GM04503 (cell line): ENCODE measurements at regions not wholly inside any gene's neighbourhood (a gene's known extent, or its start where the extent isn't known, plus 50 kb on each side); places are given as distances from the start of the nearest gene placed in this dataset.
"Not testable (repeated sequence)": the region's sequence is repeated elsewhere in the genome, so short reads cannot be mapped to it uniquely, and the experiment has no call there.

Source experiments
- DNase-seq: peaks from one replicate; pipeline ENCODE4 v3.0.0-alpha.2; 2012; ENCODE audit warnings: low read depth

GRCh38 chr15:60137711-60138396, 133.7 kb downstream of the FOXB1 start:
- DNase-seq: no peak

DNA sequence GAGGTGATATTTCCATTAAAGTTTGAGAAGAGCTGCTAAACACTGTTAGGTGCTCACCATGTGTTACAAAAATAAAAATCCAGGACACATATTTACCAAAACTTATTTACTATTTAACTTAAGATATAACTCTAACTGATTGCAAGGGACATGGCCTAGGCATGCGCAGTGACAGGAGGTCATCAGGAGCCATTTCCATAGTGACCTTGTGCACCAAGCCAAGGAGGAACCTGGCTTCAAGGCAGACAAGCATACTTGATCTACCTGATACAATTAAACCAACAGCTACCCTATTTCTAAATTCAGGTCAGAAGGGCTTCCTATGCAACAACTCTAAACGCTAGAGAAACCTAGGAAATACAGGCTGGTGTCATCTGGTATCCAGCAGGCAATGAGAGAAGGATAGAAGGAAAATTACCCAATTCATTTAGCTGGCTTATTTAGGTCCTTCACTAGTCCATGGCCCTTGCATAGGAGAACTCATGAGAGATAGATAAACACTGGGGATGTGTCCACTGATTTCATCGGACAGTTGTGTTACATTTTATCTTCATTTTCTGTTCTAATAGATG, 134.4 kb downstream of the FOXB1 start:
- DNase-seq: no peak

DNA sequence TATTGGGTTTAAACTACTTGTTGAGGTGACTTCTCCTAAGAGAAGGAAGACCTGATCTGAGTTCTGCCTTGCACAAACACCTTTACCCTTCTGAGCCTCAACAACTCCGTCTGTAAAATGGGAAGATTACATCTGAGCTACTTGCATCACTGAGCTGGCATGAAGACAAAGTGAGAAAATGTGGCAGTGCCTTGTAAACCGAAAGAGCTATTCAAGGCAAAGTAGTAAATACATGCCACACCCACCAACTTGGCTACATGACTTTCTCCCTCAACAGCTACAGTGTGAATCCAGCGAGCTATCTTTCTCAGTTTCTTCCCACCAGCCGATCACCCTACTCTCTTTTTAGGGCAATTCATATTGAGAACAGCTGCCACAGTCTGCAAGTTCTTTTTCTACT, 148.3 kb downstream of the FOXB1 start:
- no peak for DNase-seq

GRCh38 chr15:60154764-60155325, 150.7 kb downstream of the FOXB1 start:
- no peak for DNase-seq

DNA sequence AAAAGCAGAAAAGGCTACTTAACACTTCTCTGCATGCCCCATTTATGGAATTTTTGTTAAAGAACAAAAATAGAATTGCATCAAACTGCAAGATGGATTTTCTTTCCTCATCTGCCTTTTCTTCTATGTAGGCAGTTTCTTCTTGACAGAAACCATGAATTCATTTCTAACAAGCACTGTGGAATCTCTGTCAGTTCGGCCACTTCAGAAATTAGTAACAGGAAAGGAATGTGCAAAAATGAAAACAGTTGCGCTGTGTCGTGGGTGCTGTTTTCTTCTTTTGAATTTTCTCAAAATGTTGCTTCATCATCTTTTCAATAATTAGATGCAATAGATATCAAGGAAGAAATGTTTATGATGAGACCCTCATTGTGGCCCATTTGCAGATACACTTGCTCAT, 151.6 kb downstream of the FOXB1 start:
- peak; percentile 15 for DNase-seq

DNA sequence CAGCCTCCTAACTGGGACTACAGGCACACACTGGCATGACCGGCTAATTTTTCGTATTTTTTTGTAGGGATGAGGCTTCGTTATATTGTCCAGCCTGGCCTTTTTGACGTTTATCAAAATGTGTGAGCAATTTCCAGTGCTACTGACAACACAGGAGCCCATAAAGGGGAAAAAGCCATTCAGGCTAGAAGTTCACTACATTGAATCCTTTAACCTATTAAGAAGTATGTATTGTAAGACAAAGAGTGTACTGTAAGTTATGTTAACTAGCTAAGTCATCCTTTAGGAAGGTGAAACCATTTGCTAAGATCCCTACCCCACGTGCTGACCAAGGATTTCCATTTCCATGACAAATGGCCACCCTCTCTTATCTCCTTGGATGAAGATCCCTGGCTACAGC, 156.8 kb downstream of the FOXB1 start:
- DNase-seq: no peak

GRCh38 chr15:60161704-60162103, 157.6 kb downstream of the FOXB1 start:
- no peak for DNase-seq

DNA sequence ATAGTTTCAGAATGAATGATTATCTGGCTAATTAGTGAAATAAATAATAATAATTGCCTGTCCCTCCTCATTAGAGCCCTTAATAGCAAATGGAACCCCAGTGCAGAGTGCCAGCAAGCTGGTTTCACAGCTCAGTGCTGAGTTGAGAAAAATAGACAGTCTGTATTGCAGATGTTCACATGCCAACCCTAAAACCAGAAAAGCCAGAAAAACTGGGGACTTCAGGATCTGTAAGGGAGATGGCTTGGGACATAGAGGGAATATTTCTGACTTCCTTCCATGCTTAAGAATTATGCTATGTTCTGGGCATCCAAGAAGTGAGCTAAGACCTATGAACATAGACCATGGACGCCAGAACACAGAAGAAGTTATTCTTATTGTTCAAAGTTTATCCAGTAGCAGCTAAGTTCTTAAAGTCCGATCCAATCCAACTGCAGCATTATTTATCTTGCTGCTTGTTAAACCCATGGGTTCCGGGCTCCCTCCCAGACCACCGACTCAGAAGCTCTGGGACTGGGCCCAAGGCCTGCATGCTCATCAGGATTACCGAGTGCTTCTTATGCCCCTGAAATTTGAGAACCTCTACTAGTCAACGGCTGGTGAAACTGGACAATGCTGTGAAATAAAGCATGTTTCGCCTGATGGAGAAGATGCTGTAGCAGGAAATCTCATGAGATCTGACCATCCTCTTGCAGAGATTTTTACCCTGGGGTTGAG, 158.3 kb downstream of the FOXB1 start:
- no peak for DNase-seq

DNA sequence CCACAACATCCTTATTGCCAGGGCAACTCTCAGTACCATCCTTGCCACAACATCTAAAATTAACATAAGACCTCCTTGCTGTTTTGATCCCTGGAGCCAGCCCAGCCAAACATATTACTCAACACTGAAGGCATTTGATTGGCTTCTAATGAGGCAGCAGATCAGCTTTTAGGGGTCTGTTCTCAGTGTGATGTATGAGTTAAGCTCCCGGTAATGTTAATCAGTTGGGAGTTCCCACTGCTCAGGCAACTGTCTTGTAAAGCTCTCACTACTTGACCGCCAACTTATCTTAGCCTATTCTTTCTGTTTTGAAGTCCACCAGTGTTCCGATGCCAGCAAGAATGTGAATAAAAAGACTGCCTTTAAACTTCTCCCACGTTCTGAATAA, 158.9 kb downstream of the FOXB1 start:
- DNase-seq: no peak

- DNase-seq: no peak
Measured at GRCh38 chr15:60165111-60165510, 161.0 kb downstream of the FOXB1 start.

GRCh38 chr15:60172143-60172542, 168.0 kb downstream of the FOXB1 start:
- no peak for DNase-seq

DNA sequence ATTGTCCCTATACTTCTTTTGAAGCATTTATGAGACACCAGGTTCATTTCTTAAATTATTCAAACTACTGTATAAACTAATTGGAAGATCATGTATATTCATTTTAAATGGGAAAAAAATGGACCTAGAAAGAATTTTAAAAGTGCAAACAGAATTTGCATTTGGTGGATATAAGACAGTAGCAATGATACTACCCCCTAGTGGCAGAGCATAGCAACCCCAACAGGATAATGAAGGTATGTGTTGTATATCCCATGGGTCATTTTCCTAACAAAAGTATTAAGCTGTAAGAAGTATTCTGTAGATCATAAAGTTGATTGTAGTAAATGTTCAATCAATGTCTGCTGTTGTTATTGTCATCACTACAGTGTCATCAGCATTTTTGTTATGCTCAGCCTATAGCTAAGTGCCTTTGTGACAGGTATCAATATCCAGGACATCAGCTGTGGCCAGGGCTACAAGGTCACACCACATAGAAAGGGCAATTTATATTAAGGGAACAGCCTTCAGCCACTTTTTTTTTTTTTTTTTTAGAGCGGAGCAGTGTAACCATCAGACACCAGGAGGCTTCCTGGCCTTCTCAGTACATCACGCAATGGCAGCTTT, 175.8 kb downstream of the FOXB1 start:
- DNase-seq: peak; percentile 3

DNA sequence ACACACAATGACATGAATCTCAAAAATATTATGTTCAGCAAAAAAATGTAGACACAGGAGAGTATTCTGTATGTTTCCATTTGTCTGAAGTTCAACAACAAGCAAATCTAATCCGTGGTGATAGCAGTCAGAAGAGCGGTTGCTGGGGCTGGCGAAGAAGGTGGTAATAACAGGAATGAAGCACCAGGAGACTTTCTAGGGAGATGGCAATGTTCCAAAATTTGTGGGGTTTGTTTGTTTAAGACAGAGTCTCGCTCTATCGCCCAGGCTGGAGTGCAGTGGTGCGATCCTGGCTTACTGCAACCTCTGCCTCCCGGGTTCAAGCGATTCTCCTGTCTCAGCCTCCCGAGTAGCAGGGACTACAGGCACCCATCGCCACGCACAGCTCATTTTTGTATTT, 177.8 kb downstream of the FOXB1 start:
- DNase-seq: not testable (repeated sequence)

DNA sequence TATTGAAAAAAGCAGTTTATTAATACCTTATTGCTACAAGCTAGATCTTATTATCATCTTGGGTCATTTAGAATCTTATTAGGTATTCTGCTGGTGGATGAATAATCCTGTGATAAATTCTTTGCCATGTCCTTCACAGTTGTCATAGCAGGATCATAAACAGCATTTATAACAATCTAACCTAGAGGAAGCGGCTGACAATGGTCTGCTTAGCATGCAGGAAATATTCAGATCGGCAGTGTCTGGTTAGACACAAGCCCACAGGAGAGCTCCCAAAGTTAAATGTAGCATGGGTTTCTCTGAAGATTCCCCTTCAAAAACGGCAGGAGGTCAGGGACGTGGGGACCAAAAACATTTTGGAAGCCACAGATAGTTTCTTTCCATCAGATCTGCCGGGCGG, 179.3 kb downstream of the FOXB1 start:
- no peak for DNase-seq

DNA sequence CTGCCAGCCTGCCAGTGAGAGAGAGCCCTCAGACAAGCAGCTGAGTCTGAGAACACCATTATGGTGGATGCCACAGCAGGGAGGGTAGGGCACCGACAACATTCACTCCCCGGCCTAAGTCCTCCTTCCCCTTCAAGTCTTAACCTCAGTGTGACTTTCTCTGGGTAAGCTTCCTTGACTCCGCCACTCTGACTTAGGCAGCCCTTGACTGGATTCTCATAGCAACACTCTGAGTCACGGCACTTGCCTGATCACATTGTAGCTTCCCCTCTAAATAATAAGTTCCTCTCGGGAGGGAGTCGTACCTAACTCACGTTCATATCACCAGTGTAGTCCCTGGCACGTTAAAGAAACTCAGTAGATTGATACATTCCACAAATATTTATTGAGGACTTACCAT, 180.5 kb downstream of the FOXB1 start:
- DNase-seq: no peak

DNA sequence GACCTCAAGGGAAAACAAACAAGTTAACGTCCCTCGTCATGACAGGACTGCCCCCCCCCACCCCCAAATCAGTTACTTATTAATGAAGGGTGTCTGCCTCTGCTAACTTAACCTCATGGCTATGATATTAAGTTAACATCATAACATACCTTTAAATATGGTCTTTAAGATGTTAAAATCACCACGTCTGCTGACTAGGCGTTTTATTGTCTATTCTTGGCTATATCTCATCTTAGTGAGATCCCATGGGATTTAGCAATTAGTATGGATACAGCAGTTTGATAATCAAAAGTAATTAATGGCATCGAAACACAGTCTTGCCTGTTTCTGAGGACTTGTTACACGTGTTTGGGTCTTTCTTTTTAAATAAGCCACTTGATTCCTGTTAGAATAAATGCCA, 186.9 kb downstream of the FOXB1 start:
- no peak for DNase-seq

DNA sequence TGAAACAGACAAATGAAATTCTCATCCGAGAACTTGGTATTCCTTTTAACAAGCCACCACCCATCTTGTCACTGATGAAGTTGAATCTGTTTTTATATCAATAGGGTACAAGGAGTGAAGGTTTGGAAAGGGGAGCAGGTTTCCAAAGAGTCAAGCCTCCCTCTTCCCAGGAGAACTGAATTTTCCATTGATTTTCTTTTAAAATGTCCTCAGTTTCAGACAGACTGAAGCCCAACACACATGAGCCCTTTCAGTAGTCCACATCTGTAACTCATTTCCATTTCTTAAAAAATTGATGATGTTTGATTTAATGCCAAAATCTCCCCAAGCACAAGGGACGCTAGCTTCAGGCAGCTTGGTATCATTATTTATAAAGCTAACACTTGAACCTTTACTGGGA, 187.7 kb downstream of the FOXB1 start:
- no peak for DNase-seq

DNA sequence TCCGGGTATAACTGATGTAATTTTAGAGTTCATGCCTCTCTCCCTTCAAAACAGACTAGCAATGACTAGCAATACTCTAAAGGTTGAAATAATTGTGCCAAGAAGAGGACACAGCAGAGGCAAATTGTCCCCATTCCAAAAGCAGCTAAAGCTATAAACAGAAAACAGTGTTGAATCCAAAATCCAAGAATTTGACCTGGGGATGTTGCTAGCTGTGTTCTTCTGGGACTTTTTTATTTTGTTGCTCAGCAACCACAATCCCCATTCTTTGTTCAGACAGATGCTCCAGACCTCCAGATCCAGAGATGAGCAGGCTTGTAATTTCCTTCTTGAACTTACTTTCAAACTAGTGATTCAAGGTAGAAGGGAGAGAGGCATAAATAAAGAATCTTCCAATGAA, 191.5 kb downstream of the FOXB1 start:
- DNase-seq: no peak

- DNase-seq: no peak
Measured at GRCh38 chr15:60204131-60204885, 193.5 kb downstream of the ANXA2 start.

DNA sequence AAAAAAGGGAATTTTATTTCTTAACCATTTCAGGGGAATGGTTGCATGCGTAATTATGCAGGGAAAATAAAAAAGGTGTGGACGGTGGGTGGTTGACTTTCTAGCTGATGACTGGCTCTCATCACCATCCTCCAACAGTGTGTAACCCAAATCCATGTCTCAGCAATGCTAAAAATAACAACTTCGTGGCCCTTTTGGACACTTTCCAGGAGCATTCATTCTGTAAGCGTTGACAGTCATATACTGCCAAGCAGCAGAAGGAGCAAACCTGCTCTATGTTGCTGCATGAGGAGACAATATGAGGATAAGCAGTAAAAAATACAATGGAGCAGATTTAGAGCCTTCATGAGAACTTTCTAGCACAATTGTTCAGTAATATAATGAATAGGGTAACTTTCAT, 189.1 kb downstream of the ANXA2 start:
- DNase-seq: no peak

DNA sequence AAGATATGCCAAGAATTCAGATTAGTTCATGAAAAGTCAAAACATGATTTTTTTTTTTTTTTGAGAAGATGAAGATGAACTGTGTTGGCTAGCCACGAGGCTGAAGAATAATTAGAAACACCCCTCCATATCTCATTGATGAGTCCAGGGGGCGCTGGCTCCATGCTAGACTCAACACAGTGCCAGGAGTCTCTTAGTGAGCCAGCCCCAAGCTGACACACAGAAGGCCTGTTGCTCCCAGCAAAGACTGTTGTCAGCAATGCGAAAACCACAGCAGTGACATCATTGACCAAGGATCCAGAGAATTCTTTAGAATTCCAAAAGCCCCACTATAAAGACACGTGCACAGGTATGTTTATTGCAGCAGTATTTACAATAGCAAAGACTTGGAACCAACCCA, 185.2 kb downstream of the ANXA2 start:
- DNase-seq: no peak

DNA sequence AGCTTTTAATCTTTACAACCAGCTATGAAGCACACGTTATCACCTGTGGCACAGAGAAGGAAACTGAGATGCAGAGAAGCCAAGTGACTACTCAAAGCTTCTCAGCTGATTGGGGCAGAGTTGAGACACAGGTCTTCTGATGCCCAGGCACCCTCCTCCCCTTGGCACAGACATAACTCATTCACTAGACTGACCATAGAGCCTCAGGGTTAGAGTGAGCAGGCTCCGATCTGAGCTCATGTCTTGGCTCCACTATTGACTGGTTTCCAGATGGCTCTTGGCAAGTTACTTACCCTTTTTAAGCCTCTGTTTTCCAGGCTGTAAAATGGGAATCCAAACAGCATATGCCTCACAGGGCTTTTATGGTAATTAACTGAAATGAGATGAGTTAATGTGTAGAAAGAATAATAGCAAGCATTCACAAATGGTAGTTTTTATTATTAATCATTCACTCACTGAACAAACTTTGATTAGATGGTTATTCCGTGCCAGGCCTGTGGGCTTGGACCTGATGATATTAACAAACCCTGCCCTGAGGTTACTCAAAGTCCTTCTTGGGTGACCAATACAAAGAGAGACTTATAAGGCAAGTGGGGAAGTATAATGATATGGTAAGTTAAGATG, 184.3 kb downstream of the ANXA2 start:
- DNase-seq: no peak
